ENCODE measurements at regions not wholly inside any gene's neighbourhood (a gene's known extent, or its start where the extent isn't known, plus 50 kb on each side); places are given as distances from the start of the nearest gene placed in this dataset.

DNA sequence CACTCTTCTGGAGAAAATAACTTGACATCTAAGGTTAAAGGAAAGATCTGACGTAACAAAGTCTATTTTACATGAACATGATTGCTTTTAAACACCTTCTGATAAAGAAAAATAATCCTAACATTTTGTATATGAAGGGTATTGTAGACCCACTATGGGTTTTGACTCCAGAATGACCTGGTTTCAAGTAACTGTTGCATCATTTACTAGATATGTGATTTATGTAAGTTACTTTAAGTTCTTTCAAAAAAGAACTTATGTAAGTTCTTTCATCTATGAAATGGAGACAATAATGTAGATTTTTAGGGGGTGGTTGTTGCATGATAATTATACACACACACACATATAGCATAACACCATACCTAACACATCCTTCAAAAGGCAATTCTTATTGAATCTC, 147.6 kb upstream of the MIR17HG start:
- TF ChIP-seq RXRA (IDR thresholded peaks at IDR 0.05) (no peak), HNF4G (IDR thresholded peaks at IDR 0.05) (no peak), FOXA1 (IDR thresholded peaks at IDR 0.05) (no peak)
- H3K9ac ChIP-seq (ENCODE audit: low read depth in 1 of 2, low read length in 2 of 2), result no peak overlapping the region
- no peak overlapping the region for H3K27ac ChIP-seq (ENCODE audit: low read depth in 1 of 2, low read length in 2 of 2)
- WGBS, result 83% methylated on average over 1 of the region's 1 CpG
- no peaks in the 10 kb centered on the region for H3K36me3 ChIP-seq (ENCODE audit: control insufficient read depth in 4 of 4, insufficient read depth in 3 of 4, low read depth in 1 of 4, low read length in 3 of 4)
- H3K4me3 ChIP-seq (ENCODE audit: low read depth in 1 of 3, low read length in 3 of 3), result no peak overlapping the region
- H3K27me3 ChIP-seq (ENCODE audit: control insufficient read depth in 4 of 4, insufficient read depth in 4 of 4, low read length in 3 of 4), result no peaks in the 10 kb centered on the region
- no peaks in the 10 kb centered on the region for H3K9me3 ChIP-seq (ENCODE audit: control insufficient read depth in 4 of 4, low read length in 3 of 4)
- H3K4me1 ChIP-seq (ENCODE audit: control insufficient read depth in 4 of 4, insufficient read depth in 4 of 4, low read length in 3 of 4), result no peaks in the 10 kb centered on the region
- DNase-seq (ENCODE audit: low spot score), result no peak

DNA sequence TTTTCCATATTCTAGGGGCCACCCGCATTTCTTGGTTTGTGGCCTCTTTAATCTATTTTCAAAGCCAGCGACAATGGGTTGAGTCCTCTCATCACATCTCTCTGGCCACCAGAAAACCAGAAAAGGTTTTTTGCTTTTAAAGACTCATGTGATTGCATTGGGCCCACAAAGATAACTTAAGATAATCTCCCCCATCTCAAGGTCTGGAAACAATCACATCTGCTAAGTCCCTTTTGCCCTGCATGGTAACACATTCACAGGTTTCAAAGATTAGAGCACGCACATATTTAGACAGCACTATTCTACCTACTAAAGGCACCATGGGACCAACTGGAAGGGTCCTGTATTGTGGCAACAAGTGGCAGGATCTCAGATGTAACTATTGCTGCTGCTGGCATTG, 147.0 kb upstream of the MIR17HG start:
- Histone ChIP-seq H3K9me3 (ENCODE audit: control insufficient read depth in 4 of 4, low read length in 3 of 4) (no peaks in the 10 kb centered on the region), H3K9ac (ENCODE audit: low read depth in 1 of 2, low read length in 2 of 2) (no peak overlapping the region), H3K4me1 (ENCODE audit: control insufficient read depth in 4 of 4, insufficient read depth in 4 of 4, low read length in 3 of 4) (no peaks in the 10 kb centered on the region), H3K4me3 (ENCODE audit: low read depth in 1 of 3, low read length in 3 of 3) (no peak overlapping the region), H3K36me3 (ENCODE audit: control insufficient read depth in 4 of 4, insufficient read depth in 3 of 4, low read depth in 1 of 4, low read length in 3 of 4) (no peaks in the 10 kb centered on the region), H3K27ac (ENCODE audit: low read depth in 1 of 2, low read length in 2 of 2) (no peak overlapping the region), H3K27me3 (ENCODE audit: control insufficient read depth in 4 of 4, insufficient read depth in 4 of 4, low read length in 3 of 4) (no peaks in the 10 kb centered on the region)
- TF ChIP-seq, protein P1, sequence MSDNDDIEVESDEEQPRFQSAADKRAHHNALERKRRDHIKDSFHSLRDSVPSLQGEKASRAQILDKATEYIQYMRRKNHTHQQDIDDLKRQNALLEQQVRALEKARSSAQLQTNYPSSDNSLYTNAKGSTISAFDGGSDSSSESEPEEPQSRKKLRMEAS (IDR thresholded peaks at IDR 0.05), result no peak
- DNase-seq (ENCODE audit: low spot score), result no peak
- 80% methylated on average over 3 of the region's 3 CpGs for WGBS

DNA sequence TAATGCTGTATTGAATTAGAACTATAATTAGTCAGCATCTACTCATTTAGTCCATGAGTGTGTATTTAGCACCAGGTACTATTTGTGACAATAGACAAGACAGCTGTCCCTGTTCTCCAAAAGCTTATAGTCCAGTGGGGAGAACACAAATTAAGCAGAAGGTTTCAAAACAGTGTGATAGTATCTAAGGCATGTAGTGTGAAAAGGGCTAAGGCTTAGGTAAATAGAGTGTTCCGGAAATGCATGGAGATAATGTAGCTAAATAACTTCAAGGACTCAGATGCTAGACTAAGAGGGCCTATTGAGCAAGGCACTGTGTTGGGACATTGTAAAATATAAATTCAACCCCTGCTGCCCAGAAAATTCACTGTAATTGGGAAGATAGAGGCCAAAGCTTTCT, 144.1 kb upstream of the MIR17HG start:
- TF ChIP-seq, protein P1 (IDR thresholded peaks at IDR 0.05), result no peak
- TF ChIP-seq, protein P2, sequence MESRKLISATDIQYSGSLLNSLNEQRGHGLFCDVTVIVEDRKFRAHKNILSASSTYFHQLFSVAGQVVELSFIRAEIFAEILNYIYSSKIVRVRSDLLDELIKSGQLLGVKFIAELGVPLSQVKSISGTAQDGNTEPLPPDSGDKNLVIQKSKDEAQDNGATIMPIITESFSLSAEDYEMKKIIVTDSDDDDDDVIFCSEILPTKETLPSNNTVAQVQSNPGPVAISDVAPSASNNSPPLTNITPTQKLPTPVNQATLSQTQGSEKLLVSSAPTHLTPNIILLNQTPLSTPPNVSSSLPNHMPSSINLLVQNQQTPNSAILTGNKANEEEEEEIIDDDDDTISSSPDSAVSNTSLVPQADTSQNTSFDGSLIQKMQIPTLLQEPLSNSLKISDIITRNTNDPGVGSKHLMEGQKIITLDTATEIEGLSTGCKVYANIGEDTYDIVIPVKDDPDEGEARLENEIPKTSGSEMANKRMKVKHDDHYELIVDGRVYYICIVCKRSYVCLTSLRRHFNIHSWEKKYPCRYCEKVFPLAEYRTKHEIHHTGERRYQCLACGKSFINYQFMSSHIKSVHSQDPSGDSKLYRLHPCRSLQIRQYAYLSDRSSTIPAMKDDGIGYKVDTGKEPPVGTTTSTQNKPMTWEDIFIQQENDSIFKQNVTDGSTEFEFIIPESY (IDR thresholded peaks at IDR 0.05), result no peak
- TF ChIP-seq TAF1 (conservative IDR thresholded peaks at IDR 0.05) (no peak), RXRA (IDR thresholded peaks at IDR 0.05) (no peak), NR2F2 (IDR thresholded peaks at IDR 0.05) (no peak), RAD21 (IDR thresholded peaks at IDR 0.05) (no peak), FOXA2 (IDR thresholded peaks at IDR 0.05) (no peak), SP1 (IDR thresholded peaks at IDR 0.05) (no peak), JUND (IDR thresholded peaks at IDR 0.05) (no peak), HNF4A (conservative IDR thresholded peaks at IDR 0.05) (no peak), HNF4G (IDR thresholded peaks at IDR 0.05) (no peak), GABPA (IDR thresholded peaks at IDR 0.05 in 1 of 2, conservative IDR thresholded peaks at IDR 0.05 in 1 of 2) (no peak), FOXA1 (IDR thresholded peaks at IDR 0.05) (no peak), YY1 (IDR thresholded peaks at IDR 0.05) (no peak), EGR1 (IDR thresholded peaks at IDR 0.05; ENCODE audit: low read depth in 2 of 2) (no peak)
- TF ChIP-seq, protein P3, sequence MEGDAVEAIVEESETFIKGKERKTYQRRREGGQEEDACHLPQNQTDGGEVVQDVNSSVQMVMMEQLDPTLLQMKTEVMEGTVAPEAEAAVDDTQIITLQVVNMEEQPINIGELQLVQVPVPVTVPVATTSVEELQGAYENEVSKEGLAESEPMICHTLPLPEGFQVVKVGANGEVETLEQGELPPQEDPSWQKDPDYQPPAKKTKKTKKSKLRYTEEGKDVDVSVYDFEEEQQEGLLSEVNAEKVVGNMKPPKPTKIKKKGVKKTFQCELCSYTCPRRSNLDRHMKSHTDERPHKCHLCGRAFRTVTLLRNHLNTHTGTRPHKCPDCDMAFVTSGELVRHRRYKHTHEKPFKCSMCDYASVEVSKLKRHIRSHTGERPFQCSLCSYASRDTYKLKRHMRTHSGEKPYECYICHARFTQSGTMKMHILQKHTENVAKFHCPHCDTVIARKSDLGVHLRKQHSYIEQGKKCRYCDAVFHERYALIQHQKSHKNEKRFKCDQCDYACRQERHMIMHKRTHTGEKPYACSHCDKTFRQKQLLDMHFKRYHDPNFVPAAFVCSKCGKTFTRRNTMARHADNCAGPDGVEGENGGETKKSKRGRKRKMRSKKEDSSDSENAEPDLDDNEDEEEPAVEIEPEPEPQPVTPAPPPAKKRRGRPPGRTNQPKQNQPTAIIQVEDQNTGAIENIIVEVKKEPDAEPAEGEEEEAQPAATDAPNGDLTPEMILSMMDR (IDR thresholded peaks at IDR 0.05; ENCODE audit: low read depth, low read length, missing input control), result no peak
- TF ChIP-seq, protein P4, sequence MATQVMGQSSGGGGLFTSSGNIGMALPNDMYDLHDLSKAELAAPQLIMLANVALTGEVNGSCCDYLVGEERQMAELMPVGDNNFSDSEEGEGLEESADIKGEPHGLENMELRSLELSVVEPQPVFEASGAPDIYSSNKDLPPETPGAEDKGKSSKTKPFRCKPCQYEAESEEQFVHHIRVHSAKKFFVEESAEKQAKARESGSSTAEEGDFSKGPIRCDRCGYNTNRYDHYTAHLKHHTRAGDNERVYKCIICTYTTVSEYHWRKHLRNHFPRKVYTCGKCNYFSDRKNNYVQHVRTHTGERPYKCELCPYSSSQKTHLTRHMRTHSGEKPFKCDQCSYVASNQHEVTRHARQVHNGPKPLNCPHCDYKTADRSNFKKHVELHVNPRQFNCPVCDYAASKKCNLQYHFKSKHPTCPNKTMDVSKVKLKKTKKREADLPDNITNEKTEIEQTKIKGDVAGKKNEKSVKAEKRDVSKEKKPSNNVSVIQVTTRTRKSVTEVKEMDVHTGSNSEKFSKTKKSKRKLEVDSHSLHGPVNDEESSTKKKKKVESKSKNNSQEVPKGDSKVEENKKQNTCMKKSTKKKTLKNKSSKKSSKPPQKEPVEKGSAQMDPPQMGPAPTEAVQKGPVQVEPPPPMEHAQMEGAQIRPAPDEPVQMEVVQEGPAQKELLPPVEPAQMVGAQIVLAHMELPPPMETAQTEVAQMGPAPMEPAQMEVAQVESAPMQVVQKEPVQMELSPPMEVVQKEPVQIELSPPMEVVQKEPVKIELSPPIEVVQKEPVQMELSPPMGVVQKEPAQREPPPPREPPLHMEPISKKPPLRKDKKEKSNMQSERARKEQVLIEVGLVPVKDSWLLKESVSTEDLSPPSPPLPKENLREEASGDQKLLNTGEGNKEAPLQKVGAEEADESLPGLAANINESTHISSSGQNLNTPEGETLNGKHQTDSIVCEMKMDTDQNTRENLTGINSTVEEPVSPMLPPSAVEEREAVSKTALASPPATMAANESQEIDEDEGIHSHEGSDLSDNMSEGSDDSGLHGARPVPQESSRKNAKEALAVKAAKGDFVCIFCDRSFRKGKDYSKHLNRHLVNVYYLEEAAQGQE (IDR thresholded peaks at IDR 0.05), result no peak
- TF ChIP-seq, protein P5, sequence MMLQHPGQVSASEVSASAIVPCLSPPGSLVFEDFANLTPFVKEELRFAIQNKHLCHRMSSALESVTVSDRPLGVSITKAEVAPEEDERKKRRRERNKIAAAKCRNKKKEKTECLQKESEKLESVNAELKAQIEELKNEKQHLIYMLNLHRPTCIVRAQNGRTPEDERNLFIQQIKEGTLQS (IDR thresholded peaks at IDR 0.05), result no peak
- Histone ChIP-seq H3K27ac (ENCODE audit: low read depth in 1 of 2, low read length in 2 of 2) (no peak overlapping the region), H3K9ac (ENCODE audit: low read depth in 1 of 2, low read length in 2 of 2) (no peak overlapping the region), H3K36me3 (ENCODE audit: control insufficient read depth in 4 of 4, insufficient read depth in 3 of 4, low read depth in 1 of 4, low read length in 3 of 4) (no peaks in the 10 kb centered on the region), H3K27me3 (ENCODE audit: control insufficient read depth in 4 of 4, insufficient read depth in 4 of 4, low read length in 3 of 4) (no peaks in the 10 kb centered on the region), H3K4me1 (ENCODE audit: control insufficient read depth in 4 of 4, insufficient read depth in 4 of 4, low read length in 3 of 4) (no peaks in the 10 kb centered on the region), H3K9me3 (ENCODE audit: control insufficient read depth in 4 of 4, low read length in 3 of 4) (no peaks in the 10 kb centered on the region), H3K4me3 (ENCODE audit: low read depth in 1 of 3, low read length in 3 of 3) (no peak overlapping the region)
- WGBS, result 49% methylated on average over 1 of the region's 1 CpG
- DNase-seq (ENCODE audit: low spot score), result no peak

Data from liver (tissue), 8 donors.